ENCODE measurements at regions not wholly inside any gene's neighbourhood (a gene's known extent, or its start where the extent isn't known, plus 50 kb on each side); places are given as distances from the start of the nearest gene placed in this dataset.

DNA sequence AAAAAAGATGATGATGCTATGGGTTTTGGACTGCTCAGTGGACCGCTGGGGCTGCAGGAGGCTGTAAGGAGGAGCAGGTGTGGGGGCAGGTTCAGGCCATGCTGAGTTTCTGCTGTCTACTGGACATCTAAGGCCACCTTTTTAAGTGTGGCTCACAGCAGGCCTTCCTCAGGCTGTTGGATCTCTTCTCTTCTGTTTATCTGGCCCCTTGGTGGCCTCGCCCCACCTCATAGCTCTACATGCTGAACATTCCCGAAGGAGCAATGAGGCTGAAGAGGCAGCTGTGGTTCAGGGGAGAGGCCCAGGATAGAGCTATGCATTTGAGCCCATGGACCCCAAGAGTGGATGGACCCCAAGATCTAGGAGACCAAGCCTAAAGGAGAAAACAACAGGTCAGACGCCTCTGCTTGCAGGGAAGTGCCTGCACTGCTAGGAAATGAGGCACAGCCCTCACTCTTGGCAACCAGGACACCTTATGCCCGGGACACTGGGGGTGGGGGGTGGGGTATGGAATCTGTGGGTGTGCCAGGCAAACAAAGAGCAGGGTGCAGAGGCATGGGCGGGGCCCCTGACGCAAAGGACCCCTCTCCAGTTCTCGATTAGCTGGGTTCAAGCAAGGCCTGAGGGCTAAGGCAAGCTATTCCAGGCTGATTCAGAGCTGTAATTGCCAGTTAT lies 168.9 kb downstream of the BCOR start:
- DNase-seq (ENCODE audit: low spot score), result no peak

DNA sequence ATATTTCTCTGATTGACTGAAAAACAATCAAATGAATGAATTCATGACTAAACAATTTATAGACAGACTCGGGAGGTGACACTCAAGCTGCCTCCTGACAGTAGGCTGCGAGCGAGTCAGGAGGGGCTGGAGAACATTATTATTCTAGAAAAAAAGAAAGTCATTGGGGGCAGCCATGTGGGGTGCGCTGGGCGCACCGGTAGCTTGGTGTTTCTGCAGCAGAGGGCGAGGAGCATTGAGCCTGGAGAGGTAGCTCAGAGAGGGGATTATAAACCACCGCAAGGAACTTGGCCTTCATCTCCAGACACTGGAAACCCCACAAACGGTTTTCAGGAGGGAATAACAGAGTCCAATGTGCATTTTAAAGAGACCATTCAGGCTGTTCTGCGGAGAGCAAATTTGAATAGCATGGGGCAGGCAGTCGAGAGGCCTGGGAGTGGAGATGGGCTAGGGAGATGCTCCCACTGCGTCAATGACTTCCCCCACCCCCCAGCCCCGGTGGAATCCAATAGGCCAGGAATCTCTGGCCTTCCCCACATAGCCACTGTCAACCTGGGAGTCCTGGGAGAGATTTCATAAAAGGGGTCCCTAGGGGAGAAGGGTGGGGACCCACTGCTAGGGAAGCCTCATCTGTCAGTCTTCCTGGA lies 168.3 kb downstream of the BCOR start:
- DNase-seq (ENCODE audit: low spot score), result no peak

DNA sequence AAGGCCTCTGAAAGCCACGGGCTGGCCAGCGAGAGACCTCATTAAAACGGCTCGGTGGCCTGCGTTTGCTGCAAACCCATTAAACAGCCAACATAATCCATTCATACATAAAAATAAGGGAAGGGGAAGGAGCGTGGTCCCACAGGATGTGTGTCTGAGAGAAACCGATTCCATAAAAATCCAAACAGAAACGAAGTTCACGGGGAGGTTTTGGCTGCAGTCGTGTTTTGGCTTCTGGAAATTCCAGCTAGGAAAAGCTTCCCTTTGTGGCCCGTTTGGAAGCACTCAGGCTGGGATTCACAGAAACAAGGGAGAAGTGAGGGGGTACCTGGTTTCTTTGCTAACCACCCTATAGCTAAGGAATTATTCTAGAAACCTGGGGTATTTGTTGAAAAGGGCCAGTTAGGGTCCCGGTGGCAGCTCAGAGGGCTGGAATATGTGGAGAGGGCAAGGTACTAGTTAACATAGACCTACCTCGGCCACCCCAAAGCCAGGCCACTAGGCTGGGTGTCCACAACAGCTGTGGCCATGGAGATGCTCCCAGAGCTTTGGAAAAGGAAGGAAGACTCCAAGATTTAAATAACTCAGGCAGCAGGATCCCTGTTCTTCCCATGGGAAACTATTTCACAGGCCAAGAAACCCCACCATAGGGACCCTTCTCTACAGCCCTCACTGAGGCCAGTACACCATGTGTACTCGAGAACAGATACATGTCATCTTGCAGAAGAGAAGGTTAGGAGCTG lies 166.8 kb downstream of the BCOR start:
- DNase-seq (ENCODE audit: low spot score), result no peak

DNA sequence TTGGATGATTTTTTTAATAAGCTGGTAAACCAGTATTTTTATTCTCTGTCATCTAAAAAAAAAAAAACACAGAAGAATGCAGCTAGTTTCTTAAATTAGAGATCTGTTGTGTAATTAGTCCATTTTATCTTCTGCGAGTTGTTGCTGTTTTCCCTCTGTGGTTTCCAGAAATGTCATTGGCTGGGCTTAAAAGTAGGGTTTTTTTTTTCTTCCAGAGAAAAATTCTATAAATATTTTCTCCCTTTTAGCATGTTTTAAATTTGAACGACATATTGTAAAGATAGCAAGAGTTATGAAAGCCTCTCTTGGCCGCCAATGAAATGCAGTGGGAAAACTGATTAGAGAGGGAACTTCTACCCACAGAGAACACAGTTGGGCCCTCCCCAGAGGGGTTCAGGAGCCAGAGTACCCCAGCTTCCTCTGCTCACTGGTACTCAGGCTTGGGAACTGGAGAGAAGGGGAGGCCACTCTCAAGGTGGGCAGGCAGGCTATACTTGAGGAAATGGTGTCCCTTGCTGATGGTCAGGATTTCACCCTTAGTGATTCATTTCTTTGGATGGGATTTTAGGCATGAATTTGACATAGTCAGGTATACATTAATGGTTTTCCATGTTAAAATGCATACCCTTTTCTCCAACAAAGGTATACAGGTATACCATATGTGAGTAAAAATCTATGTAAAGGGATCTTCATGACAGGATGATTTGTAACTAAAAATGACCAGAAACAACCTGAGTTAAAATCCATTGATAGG lies 166.1 kb downstream of the BCOR start:
- DNase-seq (ENCODE audit: low spot score), result no peak

DNA sequence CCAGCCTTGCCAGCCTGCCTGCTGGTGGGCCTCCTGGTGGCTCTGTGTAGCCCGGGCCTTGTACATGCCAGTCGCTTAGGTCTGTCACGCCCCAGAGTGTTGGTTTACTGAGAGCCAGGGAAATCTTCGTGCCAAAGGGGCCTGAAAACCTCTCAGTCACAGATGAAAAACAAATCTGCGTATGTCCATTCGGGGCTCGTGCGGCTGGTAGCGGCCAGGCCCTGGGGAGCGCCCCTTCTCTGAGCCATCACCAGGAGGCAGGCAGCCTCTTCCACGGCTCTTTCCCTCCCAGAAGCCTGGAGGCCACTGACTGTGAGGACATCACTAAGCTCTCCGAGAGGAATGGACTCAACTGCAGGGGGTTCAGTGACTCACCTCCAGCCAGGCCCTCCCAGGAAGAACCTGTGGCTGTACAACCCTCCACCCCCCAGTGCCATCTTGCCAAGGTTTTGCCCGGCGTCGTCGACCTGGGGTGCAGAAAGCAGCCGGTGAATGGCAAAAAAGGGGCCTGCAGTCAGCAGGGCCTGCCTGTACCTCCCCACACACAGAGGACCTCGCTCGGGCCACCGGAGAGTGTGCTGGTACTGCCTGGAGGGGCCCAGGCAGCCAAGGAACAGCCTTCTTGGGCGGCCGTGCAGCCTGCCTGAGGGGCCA lies 162.2 kb downstream of the BCOR start:
- DNase-seq (ENCODE audit: low spot score), result no peak

DNA sequence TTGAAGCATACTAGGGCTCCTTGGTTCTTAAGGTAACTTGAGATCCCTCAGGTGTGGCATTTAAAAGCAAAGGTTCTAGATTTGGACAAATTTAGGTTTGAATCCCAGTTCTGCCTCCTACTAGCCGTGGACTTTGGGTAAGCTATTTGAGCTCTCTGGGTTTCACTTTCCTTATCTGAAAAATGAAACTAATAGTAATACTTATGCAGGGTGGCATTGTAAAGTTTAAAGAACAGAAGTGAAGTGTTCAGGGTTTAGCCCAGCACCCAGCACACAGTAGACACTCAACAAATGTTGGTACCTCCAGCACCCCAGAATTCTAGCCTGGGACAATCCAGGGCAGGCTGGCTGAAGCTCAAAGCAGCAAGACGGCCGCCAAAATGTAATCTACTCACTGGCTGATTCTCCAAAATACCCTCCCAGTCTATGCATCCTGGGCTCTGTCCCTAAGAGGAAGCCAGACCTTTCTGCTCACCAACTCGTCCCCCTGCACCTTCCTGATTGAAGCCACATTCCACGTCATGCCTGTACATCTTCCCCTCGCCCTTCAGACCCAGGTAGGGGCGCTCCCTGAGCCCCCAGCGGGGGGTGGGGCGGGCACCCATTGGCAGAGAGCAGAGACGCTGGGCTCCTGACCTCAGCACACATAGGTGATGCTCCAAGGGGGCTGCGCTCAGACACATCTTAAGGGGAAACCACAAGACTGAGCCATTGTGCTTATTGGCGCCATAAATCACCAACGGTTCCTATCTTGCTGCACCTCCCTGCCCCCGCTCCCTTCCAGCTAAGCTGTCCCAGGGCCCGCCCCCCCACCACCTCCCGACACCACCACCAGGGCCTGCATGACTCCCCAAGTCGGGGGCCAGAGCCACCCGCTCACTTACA lies 160.6 kb downstream of the BCOR start:
- no peak for DNase-seq (ENCODE audit: low spot score)

DNA sequence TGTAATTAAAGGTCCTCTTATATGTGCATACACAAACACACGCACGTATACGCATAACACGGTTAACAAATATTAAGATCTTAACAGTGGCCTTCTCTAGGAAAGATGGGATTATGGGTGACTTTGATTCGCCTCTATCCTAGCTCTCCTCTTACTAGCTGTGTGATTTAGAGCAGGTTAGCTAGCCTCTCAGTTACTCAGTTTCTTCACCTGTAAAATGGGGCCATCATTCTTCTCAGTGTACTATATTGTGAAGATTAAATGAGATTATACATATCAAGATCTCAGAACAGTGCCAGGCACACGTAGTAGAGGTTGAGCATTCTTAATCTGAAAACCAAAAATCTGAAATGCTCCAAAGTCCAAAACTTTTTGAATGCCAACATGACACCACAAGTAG lies 159.3 kb downstream of the BCOR start:
- DNase-seq (ENCODE audit: low spot score), result no peak

DNA sequence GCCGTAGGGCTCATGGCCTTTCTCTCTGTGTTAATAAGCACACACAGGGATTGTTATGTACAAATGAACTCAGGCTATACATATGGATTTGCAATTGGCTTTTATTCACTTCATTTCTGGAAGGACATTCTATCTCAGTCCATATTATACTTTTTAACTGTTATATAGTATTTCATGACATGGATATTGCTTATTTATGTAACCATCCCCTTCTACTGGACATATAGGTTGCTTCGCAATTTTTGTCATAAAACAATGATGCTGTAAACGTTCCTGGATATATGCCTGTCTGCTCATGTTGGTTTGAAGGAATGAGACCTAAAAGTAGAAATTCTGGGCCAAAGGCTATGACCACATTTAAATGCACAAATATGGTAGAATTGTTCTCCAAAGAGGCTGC lies 158.1 kb downstream of the BCOR start:
- no peak for DNase-seq (ENCODE audit: low spot score)

DNA sequence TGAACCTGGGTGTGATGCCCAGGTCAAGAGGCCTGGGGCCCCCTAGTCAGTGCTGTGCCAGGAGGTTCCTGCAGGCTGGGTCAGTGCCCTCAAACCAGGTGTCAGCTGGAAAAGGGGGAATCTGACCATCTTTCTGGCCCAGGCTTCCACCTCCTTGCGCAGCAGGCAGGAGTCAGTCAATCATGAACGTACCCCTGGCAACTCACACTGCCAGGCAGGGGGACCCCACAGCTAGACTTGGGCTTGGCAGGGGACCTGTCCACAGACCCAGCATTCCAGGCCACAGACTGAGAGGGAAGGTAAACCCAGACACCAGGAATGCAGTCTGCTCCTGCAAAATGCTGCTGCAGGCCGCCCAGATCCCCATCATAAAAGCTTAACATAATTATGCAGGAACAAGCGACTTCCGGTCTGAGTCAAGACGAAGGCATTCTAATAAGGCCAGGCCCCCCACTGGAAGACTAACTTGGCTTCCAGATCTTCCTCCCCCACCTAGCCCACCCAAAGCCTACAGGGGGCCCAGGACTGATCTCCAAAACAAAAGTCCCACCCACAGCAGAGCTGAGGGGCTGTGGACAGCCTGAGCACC lies 156.3 kb downstream of the BCOR start:
- no peak for DNase-seq (ENCODE audit: low spot score)

DNA sequence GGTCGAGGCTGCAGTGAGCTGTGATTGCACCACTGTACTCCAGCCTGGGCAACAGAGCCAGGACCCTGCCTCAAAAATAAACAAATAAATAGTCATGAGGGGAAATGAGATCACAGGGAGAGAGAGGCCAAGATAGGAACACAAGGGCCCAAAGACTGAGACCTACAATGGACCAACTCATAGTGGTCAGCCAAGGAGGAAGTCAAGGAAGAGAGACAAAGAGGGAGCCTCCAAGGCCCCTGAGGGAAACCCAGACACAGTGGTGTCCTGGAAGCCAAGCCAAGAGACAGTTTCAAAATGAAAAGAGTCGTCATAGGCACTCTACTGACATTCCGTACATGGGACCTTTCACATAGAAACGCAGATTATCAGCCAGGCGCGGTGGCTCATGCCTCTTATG lies 153.3 kb downstream of the BCOR start:
- no peak for DNase-seq (ENCODE audit: low spot score)

DNA sequence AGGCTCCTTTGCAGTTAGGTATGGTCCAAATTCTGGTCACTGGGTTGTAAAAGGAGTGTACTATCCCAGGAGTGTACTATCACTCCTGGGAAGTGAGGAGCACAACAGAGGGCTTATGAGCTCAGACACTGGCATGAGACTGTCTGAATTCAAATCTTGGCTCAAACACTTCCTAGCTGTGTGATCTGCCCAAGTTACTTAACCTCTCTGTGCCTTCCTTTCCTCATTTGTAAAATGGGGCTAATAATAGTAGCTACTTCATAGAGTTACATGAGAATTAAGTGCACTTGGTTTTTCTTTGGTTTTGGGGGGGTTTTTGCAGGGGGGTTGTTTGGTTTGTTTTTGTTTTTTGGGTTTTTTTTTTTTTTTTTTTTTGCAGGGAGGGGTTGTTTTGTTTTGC lies 152.0 kb downstream of the BCOR start:
- DNase-seq (ENCODE audit: low spot score), result no peak

DNA sequence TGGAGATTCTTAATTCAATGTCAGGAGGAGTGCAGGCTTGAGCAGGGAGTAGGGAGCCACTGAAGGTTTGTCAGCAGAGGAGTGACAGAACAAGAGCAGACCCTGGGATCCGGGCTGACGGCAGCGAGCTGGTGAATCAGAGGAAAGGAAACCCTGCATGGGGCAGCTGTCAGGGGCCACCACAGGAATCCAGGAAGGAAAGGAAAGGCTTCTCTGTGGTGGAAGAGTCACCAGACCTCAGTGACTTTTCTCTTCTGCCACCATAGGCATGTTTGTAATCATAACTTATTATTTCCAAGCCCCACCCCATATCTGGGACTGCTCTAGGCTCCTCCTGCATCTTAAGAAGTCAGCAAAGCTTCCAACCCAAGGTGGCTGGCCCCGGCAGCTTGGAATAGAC lies 150.9 kb downstream of the BCOR start:
- no peak for DNase-seq (ENCODE audit: low spot score)

DNA sequence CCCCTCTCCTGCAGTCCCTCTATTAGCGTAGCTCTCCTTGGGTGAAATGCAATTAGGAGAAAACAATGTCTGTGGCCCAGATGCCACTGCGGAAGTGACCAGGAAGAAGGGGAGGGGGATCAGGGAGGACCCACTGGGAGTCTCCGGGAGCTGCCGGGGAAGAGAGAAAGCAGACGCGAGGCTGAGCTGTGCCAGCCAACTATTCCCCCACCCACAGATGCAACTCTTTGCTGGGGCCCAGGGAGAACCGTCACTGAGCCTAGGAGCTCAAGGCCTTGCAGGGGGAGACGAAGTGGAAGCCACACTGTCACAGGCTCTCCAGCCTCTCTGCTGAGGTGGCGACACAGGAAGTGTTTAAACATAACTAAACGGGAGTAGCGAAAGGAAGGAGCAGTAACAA lies 149.2 kb downstream of the BCOR start:
- no peak for DNase-seq (ENCODE audit: low spot score)

DNA sequence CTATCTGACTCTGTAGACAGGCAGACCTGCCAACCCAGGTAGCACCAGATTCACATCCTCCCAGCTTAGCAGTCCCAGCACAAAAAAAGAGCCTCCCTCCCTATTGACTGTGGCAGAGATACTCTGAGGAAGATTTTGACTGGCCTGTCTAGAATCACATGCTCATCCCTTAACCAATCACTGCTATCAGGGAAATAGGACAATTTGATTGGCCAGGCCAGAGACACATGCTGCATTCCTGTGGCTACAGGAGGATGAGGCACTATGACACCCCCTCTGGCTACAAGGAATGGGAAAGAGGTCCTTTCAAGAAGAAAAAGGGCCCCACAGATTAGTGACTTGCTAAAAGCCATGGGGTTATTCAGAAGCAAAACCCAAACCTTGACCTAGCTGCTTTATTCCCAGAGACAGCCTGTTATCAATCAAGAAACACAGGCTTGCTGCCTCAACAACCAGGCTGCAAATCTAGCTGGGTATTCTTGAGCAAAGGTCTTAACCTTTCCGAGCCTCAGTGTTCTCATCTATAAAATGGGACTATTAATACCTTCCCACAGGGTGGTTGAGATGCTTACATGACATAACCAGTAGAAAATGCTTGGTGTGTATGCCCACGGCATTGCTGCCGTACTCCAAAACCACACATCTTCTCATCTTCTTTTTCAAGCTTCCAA lies 147.6 kb downstream of the BCOR start:
- DNase-seq (ENCODE audit: low spot score), result no peak

DNA sequence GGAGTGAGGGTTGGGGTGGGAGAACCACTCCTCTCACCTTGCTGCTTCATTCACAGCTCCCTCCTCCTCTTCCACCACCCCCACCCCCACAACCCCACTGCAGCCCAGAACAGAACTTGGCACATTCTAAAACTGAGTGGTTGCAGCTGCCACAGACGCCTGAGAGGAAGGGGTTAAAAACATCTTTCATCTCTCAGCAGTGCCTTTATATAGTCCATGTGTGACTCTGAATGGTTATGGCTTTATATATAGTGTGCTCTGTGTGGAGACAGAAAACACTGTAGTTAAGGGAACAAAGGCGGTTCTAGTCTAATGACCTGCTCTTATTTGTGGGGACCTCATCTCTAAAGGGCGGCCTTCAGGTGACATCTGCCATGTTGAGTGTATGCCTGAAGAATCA lies 144.8 kb downstream of the BCOR start:
- no peak for DNase-seq (ENCODE audit: low spot score)

DNA sequence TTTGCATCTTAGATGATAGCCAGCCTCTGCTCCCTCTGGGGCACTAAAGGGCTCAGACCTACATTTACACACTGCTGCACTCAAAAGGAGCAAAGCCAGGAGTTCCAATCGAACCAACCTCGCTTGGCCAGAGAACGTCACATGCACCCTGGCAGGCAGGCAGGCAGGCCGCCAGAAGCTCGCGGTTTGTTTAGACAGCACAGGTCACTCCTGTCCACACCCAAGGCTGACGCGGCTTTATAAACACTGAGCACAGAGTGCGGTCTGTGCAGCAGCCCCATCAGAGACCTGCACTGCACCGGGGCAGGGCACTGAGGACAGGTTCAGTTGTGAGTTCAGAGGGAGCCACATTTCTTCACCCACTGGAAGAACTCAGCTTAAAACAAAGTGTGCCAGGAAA lies 143.9 kb downstream of the BCOR start:
- DNase-seq (ENCODE audit: low spot score), result no peak

DNA sequence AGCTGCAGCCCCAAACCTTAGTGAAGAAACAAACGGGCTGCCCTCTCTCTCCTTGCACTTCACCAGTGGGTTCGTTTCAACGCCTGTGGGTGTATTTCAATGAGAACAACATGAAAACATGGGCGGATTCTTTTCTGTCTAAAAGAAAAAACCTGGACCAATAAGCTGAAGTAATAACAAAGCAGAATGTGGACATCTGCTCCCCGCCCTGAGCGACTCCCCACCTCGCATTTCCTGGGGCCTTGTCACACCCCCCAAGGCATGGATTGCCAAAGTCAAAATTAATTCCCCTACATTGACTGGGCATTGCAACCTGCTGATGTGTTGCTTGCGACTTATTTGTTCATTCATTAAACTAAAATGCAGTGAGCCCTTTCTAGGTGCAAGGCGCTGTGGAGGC lies 142.9 kb downstream of the BCOR start:
- no peak for DNase-seq (ENCODE audit: low spot score)

DNA sequence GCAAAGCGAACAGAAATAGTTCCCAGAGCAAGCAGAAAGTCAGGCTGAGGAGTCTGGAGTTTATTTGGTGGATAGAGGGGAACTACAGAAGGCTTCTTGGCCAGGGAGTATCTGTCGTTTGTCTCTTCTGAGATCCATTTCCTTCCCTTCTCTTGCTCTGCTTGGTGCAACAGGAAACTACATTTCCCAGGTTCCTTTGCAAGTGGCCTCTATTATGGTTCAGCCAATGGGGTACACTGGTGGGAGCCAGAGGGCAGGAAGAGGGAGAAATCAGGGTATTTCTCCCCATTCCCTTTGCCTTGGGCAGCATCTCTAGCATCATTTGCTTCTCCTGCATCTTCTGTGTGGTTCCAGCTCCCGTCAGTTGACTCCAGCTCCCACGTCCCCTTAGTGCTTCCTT lies 142.1 kb downstream of the BCOR start:
- DNase-seq (ENCODE audit: low spot score), result no peak

DNA sequence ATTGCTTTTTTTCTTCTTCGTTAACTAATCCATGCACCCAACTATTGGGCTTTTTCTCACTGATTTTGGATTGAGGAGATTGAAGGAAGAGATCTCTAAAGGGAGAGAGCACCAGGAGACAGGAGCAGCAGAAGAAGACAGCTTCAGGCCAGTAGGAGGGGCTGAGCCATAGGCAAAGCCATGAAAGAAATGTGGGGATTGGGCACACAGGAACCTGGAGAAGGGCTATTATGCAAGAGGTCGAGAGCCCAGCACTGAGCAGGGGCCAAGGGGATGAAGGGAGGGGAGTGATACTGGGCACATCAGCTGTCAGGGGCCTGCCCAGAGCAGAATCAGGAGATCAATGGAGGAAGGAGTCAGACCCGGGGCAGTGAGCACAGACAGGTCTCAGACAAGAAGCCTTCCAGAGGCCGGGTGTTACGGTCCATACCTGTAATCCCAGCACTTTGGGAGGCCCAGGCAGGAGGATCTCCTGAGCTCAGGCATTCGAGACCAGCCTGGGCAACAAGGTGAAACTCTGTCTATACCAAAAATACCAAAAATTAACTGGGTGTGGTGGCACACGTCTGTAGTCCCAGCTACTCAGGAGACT lies 140.9 kb downstream of the BCOR start:
- no peak for DNase-seq (ENCODE audit: low spot score)

All from D341Med (cell line).